ENCODE measurements at regions not wholly inside any gene's neighbourhood (a gene's known extent, or its start where the extent isn't known, plus 50 kb on each side); places are given as distances from the start of the nearest gene placed in this dataset.
A peak's percentile ranks its signal among the peaks of the same experiment; 100 is the strongest.

GRCh38 chr1:239686386-239686785, 300.0 kb downstream of the CHRM3 start:
- no peak for DNase-seq

DNA sequence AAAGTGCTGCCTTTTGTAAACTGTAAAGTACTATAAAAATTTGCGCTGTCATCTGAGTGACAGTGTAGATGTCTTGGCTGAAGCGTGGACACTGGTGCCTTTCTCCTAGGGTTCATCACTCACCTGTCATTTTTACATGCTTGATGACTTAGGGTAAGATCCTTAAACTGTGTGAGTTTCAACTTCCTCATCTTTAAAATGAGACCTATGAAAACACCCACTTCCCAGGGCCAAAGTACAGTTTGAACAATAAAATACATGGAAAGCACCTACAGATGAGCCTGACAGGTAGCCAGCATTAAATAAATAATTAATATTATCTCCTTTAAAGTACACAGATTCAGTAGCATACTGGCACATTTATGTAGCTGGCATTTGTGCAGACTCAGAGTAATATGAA, 309.9 kb downstream of the CHRM3 start:
- no peak for DNase-seq

GRCh38 chr1:239700667-239701066, 314.3 kb downstream of the CHRM3 start:
- DNase-seq, result no peak

- DNase-seq, result no peak
These were observed 316.7 kb downstream of the CHRM3 start for GRCh38 chr1:239703075-239703474.

GRCh38 chr1:239706245-239706892, 320.0 kb downstream of the CHRM3 start:
- DNase-seq, result no peak

DNA sequence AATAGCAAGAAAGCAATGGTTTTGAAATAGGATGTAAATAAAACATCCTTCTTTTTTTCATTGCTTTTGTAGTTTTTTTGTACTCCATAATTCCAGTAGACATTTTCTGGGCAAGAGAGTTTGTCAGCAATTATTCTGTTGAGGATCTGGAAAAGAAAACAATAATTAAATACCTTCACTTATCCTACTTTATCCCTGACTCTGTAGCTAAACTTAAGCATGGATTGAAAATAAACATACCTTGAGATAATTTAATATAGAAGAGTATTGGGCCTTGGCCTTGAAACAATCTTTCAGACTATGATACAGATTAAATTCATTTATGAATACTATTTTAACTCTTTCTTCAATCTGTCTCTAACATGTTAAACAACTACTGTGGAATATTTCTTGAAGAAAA, 321.2 kb downstream of the CHRM3 start:
- DNase-seq, result no peak

DNA sequence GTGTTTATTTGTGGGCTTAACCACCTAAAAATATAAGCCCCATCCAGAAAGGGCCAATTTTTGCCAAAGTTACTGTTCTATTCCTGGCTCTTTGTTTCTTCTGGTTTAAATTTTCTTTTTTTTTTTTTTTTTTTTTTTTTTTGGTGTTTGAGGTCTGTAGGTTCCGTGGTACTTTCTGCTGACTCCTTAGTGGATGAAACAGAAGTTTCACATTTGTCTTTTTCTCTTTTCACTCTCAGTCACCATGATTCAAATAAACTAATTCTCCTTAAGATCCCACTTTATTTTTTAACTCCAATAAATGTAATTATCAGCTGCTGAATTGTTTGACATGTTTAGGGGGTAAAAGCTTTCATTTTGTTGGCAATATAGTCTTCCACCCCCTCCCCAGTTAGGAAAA, 322.3 kb downstream of the CHRM3 start:
- no peak for DNase-seq

- DNase-seq, result no peak
These were observed 325.4 kb downstream of the CHRM3 start for GRCh38 chr1:239711768-239712167.

- no peak for DNase-seq
These were observed 330.9 kb downstream of the CHRM3 start for GRCh38 chr1:239717097-239717917.

DNA sequence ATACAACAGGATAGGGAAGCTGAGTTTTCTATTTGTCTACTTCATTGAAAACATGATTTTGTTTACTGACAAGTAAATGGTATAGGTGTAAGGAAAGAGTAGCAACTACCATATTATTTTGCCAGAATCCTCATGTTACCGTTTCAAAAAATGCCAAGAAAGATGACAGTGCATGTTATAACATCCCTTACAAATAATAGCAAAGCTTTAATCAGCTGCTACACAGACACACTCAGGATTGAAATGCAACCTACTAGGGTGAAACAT, 331.5 kb downstream of the CHRM3 start:
- no peak for DNase-seq

DNA sequence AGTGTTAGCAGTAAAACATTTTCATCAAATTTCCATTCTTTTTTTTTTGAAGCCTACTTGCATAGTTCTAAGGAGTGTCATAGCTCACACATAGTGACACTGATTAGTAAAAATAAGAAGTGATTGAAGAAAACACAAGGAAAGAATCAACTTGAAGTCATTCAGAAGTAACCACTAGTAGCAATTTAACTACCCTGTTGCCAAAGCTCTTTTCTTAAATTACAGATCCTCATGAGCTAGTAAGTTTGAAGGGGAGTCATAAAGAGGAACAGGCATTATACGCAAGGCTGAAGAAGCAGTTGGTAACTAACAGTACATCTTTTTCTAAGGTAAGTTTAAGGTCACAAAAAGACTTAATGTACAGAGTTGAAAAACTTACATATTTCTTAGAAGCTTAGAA, 332.2 kb downstream of the CHRM3 start:
- no peak for DNase-seq

- DNase-seq, result peak; percentile 14
These were observed 332.7 kb downstream of the CHRM3 start for GRCh38 chr1:239718997-239719628.

GRCh38 chr1:239719642-239720258, 333.4 kb downstream of the CHRM3 start:
- peak; percentile 12 for DNase-seq

GRCh38 chr1:239722035-239722434, 335.7 kb downstream of the CHRM3 start:
- DNase-seq, result no peak

- DNase-seq, result no peak
These were observed 337.5 kb downstream of the CHRM3 start for GRCh38 chr1:239723776-239724367.

DNA sequence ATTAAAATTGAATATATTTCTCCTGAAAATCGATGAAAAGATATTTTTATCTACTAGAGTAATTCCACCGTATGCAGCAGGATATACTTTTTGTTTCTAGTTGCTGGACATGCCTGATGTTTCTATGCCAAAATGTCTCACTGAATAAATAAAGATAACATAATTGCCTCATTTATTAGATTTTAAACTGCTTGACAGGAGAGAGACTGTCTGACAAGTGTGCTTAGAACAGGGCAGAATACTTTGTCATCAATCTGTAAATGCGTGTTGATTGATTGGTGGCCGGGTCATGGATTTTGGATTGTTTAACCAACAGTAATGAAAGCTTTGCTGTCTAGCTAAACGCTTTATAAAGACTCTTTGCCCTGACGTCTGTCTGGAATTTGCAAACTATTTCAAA, 339.0 kb downstream of the CHRM3 start:
- no peak for DNase-seq

DNA sequence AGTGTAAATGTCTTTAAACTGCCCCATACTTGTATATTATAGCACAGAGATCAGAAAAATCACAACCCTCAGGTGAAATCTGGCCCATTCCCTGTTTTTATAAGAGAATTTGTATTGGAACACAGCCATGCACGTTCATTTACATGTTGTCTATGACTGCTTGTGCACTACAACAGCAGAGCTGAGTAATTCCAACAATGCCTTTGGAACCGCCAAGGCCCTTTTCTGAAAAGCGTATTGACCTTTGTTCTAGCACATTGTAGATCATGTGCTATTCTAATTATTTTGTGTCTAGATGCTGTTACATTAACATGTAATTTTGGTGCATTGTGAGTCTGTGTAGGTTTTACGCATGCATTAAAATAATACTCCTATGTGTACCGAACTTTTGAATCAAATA, 339.6 kb downstream of the CHRM3 start:
- DNase-seq, result no peak

GRCh38 chr1:239730378-239730777, 344.0 kb downstream of the CHRM3 start:
- DNase-seq, result no peak

DNA sequence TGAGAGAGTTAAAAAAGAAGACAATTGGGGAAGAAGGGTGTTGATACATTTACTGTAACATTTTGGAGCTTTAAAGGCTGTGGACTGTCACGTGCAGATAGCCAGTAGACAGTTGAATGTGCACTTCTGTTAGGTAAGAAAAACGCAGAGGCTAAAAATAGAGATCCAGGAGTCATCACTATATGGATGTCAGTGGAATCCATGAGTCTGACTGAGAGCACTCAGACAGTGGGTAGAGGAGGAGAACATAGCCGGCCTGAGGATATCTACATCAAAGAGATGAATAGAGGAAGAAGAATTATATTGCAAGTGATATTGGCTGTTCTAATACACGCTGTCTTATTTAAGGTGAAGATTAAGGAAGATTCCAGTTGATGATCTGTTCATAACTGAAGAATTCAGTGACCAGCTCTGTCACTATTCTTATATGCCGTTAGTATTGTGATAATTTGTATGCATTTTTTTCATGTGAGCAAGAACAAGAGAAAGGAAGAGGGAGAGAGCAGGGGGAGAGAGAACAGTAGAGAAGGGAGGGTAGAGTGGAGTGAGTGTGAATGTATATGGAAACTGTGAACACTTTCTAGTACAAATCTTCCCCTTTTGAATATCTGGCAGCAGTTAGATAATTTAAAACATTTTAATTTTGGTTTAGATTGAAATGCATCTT, 344.8 kb downstream of the CHRM3 start:
- no peak for DNase-seq

GRCh38 chr1:239732770-239733169, 346.4 kb downstream of the CHRM3 start:
- no peak for DNase-seq

GRCh38 chr1:239733995-239734394, 347.6 kb downstream of the CHRM3 start:
- no peak for DNase-seq

- DNase-seq, result no peak
These were observed 348.7 kb downstream of the CHRM3 start for GRCh38 chr1:239735111-239735510.

GRCh38 chr1:239736479-239736878, 350.1 kb downstream of the CHRM3 start:
- DNase-seq, result no peak

Measured in activated T-cell treated with anti-CD3 and anti-CD28 coated beads for 4 hours (primary cell).